ENCODE measurements at regions not wholly inside any gene's neighbourhood (a gene's known extent, or its start where the extent isn't known, plus 50 kb on each side); places are given as distances from the start of the nearest gene placed in this dataset.
"Not testable (repeated sequence)": the region's sequence is repeated elsewhere in the genome, so short reads cannot be mapped to it uniquely, and the experiment has no call there.

- DNase-seq (ENCODE audit: low spot score): not testable (repeated sequence)
These were observed 65.4 kb upstream of the ZNF195 start for GRCh38 chr11:3444420-3444744.

- not testable (repeated sequence) for DNase-seq (ENCODE audit: low spot score)
These were observed 64.9 kb upstream of the ZNF195 start for GRCh38 chr11:3443700-3444419.

GRCh38 chr11:3437441-3437840 lies 58.5 kb upstream of the ZNF195 start:
- not testable (repeated sequence) for DNase-seq (ENCODE audit: low spot score)

GRCh38 chr11:3434976-3435375 lies 56.0 kb upstream of the ZNF195 start:
- DNase-seq (ENCODE audit: low spot score): no peak

GRCh38 chr11:3429191-3429590 lies 50.2 kb upstream of the ZNF195 start:
- DNase-seq (ENCODE audit: low spot score): not testable (repeated sequence)
